K562 (cell line): ENCODE measurements at regions not wholly inside any gene's neighbourhood (a gene's known extent, or its start where the extent isn't known, plus 50 kb on each side); places are given as distances from the start of the nearest gene placed in this dataset.

Source experiments
- ATAC-seq: fragments of 200-7000 bp; cut with Tn5 transposase; 3 replicates; pipeline ENCODE4 v1.9.1; 2020; ENCODE audit warnings: moderate library complexity
- BruUV-seq: library from RNA; stranded (reverse); fragments of 400-500 nt; replicated peaks from 2 replicates; lab custom pipeline; 2021; lab: Mats Ljungman, UMichigan
- CTCF ChIA-PET: fragments of 300-600 bp; formaldehyde crosslinking; extraction: SDS; loops from one replicate; lab custom pipeline; 2021; ENCODE audit warnings: low intra/inter-chr PET ratio; lab: Yijun Ruan, JAX
- POLR2A ChIA-PET: fragments of 300-600, 350-650 bp; sonication (Branson Sonifier 250); formaldehyde crosslinking; extraction: SDS; loops from one replicate; lab custom pipeline; 2021; ENCODE audit warnings: antibody characterized with exemption, inconsistent platforms; lab: Yijun Ruan, JAX
- DNase-seq, 4 experiments: peaks; one replicate each; pipeline versions ENCODE4 v3.0.0 to v3.0.0-alpha.2; 2011 to 2018; ENCODE audit warnings: low spot score in 3 of 4, mixed read lengths in 3 of 4; ENCODE audit errors: extremely low read depth in 1 of 4
- FAIRE-seq: peaks from 2 replicates; lab custom pipeline; 2011; peaks lifted over from hg19 to GRCh38; lab: Jason Lieb, UNC
- H2AFZ ChIP-seq: 2 replicates; pipeline ENCODE4 v1.6.0; 2011; ENCODE audit warnings: low read depth, low read length, control low read depth, inconsistent platforms
- H3K27ac ChIP-seq: fragments of 200-600 bp; 3 replicates; pipeline ENCODE4 v1.8.0; 2011; ENCODE audit warnings: low read depth, mild to moderate bottlenecking, control low read depth, inconsistent platforms, low read length, moderate library complexity, mixed read lengths; ENCODE audit errors: extremely low read depth
- H3K27me3 ChIP-seq, 2 experiments: fragments of 300-600 bp in 1 of 2; 2 replicates in 1 of 2; 3 replicates in 1 of 2; pipeline versions ENCODE4 v1.6.0 to v1.8.0; 2011; ENCODE audit warnings: inconsistent platforms in 2 of 2, low read length in 2 of 2, mild to moderate bottlenecking in 1 of 2, mixed read lengths in 1 of 2, moderate library complexity in 1 of 2; ENCODE audit not compliant: control insufficient read depth in 2 of 2, insufficient read depth in 2 of 2
- H3K36me3 ChIP-seq: fragments of 300-600 bp; 3 replicates; pipeline ENCODE4 v1.8.0; 2011; ENCODE audit warnings: mild to moderate bottlenecking, low read length, inconsistent platforms; ENCODE audit not compliant: control insufficient read depth, insufficient read depth
- H3K4me1 ChIP-seq, 2 experiments: fragments of 200-600 bp in 1 of 2; replicated peaks in 1 of 2; 2 replicates in 1 of 2; 3 replicates in 1 of 2; pipeline versions ENCODE4 v1.5.1 to v1.8.0; 2011; ENCODE audit warnings: inconsistent platforms in 2 of 2, low read length in 2 of 2, mild to moderate bottlenecking in 1 of 2, mixed read lengths in 1 of 2, moderate library complexity in 1 of 2; ENCODE audit not compliant: control insufficient read depth in 2 of 2, insufficient read depth in 2 of 2
- H3K4me2 ChIP-seq: 2 replicates; pipeline ENCODE4 v1.6.1; 2011; ENCODE audit warnings: low read length, control low read depth, inconsistent platforms, mixed read lengths; ENCODE audit not compliant: insufficient read depth
- H3K4me3 ChIP-seq: fragments of 200-600 bp; sonication (generic), shearing (Covaris generic); 2 replicates; pipeline ENCODE4 v1.5.1; 2016; ENCODE audit warnings: control low read depth, inconsistent platforms
- H3K79me2 ChIP-seq: fragments of 200-600 bp; 3 replicates; pipeline ENCODE4 v1.8.0; 2011; ENCODE audit warnings: low read length, inconsistent platforms; ENCODE audit not compliant: control insufficient read depth, insufficient read depth
- H3K9ac ChIP-seq, 2 experiments: 2 replicates each; pipeline versions ENCODE4 v1.6.0 to v1.6.1; 2011; ENCODE audit warnings: low read depth in 2 of 2, low read length in 2 of 2, control low read depth in 1 of 2, inconsistent platforms in 1 of 2, mild to moderate bottlenecking in 1 of 2, mixed read lengths in 1 of 2; ENCODE audit not compliant: insufficient read depth in 1 of 2
- H3K9me1 ChIP-seq: one replicate; pipeline ENCODE4 v1.6.0; 2011; ENCODE audit warnings: inconsistent platforms, mild to moderate bottlenecking, low read length, moderate library complexity; ENCODE audit not compliant: control insufficient read depth, insufficient read depth
- H3K9me3 ChIP-seq: replicated peaks from 2 replicates; pipeline ENCODE4 v1.5.1; 2011; ENCODE audit warnings: low read depth, low read length, inconsistent platforms; ENCODE audit not compliant: control insufficient read depth, insufficient read depth
- H4K20me1 ChIP-seq: replicated peaks from 2 replicates; pipeline ENCODE4 v1.6.1; 2011; ENCODE audit warnings: low read length, inconsistent platforms, mixed read lengths; ENCODE audit not compliant: control insufficient read depth, insufficient read depth
- CBX5 ChIP-seq: IDR thresholded peaks from 2 replicates; pipeline ENCODE4 v1.6.1; 2014; ENCODE audit warnings: low read depth, borderline replicate concordance
- EP400 ChIP-seq: fragments of 450-650 bp; IDR thresholded peaks from 2 replicates; pipeline ENCODE4 v1.6.1; 2017; ENCODE audit warnings: antibody characterized with exemption, mild to moderate bottlenecking, moderate library complexity
- ETV5 ChIP-seq: sonication (generic); formaldehyde crosslinking; IDR thresholded peaks from 2 replicates; pipeline ENCODE4 v1.4.0; 2020; ENCODE audit warnings: low read depth, mild to moderate bottlenecking, missing genetic modification reagents
- KDM2B ChIP-seq: fragments of 250-450 bp; sonication (Bioruptor Pico); IDR thresholded peaks from 2 replicates; pipeline ENCODE4 v1.8.0; 2021; ENCODE audit warnings: mild to moderate bottlenecking, moderate library complexity
- KLF6 ChIP-seq: fragments of 250-450 bp; sonication (Bioruptor Pico); IDR thresholded peaks from 2 replicates; pipeline ENCODE4 v1.4.0; 2020; ENCODE audit warnings: mild to moderate bottlenecking, moderate library complexity, borderline replicate concordance
- POLR2B ChIP-seq: fragments of 450-650 bp; IDR thresholded peaks from 2 replicates; pipeline ENCODE4 v1.6.1; 2018; ENCODE audit warnings: low read depth; ENCODE audit not compliant: partially characterized antibody
- TCF3 ChIP-seq: sonication (generic); formaldehyde crosslinking; IDR thresholded peaks from 2 replicates; pipeline ENCODE4 v1.4.0; 2020; ENCODE audit warnings: mild to moderate bottlenecking, missing genetic modification reagents
- ZNF124 ChIP-seq: sonication (generic); formaldehyde crosslinking; IDR thresholded peaks from 2 replicates; pipeline ENCODE4 v1.8.1; 2022; ENCODE audit warnings: missing genetic modification reagents
- ZNF143 ChIP-seq: sonication (generic); formaldehyde crosslinking; IDR thresholded peaks from 2 replicates; pipeline ENCODE4 v1.9.0; 2022; ENCODE audit warnings: mild to moderate bottlenecking, missing genetic modification reagents
- WGBS: fragments of 100-300 bp; shearing (Covaris generic); methylation state at CpG from one replicate; pipeline ENCODE4 v1.1.6; 2016; ENCODE audit warnings: low coverage, mixed read lengths; ENCODE audit not compliant: insufficient coverage; ENCODE audit errors: missing lambda C conversion rate; 5-methylcytosine and 5-hydroxymethylcytosine counted together
- in situ Hi-C: fragments of 300-500 bp; cut with MboI; formaldehyde crosslinking; loops from 4 replicates; pipeline ENCODE4 v1.15.0; 2018; ENCODE audit warnings: inconsistent platforms, mixed read lengths
- intact Hi-C: fragments of 100-400 bp; cut with micrococcal nuclease; formaldehyde crosslinking; loops from 2 replicates; pipeline ENCODE4 v1.14.2; 2022
- TF ChIP-seq, protein P1 (sequence below): sonication (generic); formaldehyde crosslinking; IDR thresholded peaks from 2 replicates; pipeline ENCODE4 v1.8.0; 2022; ENCODE audit warnings: mild to moderate bottlenecking, missing genetic modification reagents

- no peaks in the 10 kb centered on the region for H3K4me1 ChIP-seq
- ATAC-seq (no peak), FAIRE-seq (no peak), DNase-seq (no peak)
- no TSS peak for BruUV-seq
- H3K27me3 ChIP-seq, result peaks cover 0 to 4% of the 10 kb centered on the region in 2 experiments; a peak in 2 of 5 replicates
- CTCF ChIA-PET, result no interaction called here
- TF ChIP-seq, protein P1, sequence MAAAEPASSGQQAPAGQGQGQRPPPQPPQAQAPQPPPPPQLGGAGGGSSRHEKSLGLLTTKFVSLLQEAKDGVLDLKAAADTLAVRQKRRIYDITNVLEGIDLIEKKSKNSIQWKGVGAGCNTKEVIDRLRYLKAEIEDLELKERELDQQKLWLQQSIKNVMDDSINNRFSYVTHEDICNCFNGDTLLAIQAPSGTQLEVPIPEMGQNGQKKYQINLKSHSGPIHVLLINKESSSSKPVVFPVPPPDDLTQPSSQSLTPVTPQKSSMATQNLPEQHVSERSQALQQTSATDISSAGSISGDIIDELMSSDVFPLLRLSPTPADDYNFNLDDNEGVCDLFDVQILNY (CRISPR knock-in tag), result no peak
- TF ChIP-seq KLF6 (no peak), ETV5 (CRISPR knock-in tag) (no peak), KDM2B (CRISPR knock-in tag) (no peak), TCF3 (CRISPR knock-in tag) (no peak), ZNF143 (no peak), ZNF124 (no peak), POLR2B (no peak), CBX5 (no peak), EP400 (no peak)
- no peak overlapping the region for H3K27ac ChIP-seq
- H3K9me1 ChIP-seq, result no peaks in the 10 kb centered on the region
- no peaks in the 10 kb centered on the region for H3K9me3 ChIP-seq
- H4K20me1 ChIP-seq, result no peaks in the 10 kb centered on the region
- no peaks in the 10 kb centered on the region for H3K36me3 ChIP-seq
- H3K4me2 ChIP-seq, result no peak overlapping the region
- in situ Hi-C loops, result no loop called here
- intact Hi-C loops, result no loop called here
- H3K79me2 ChIP-seq, result no peaks in the 10 kb centered on the region
- H2AFZ ChIP-seq, result no peak overlapping the region
- no peak overlapping the region for H3K9ac ChIP-seq
- POLR2A ChIA-PET, result interaction anchor here (1.0 kb wide), 1 partner anchor 9 kb away, joined by 3 read pairs; no protein-coding TSS in a partner anchor
- no peak overlapping the region for H3K4me3 ChIP-seq
- WGBS, result 0% methylated on average over 3 of the region's 3 CpGs
Measured at GRCh38 chr7:24464861-24465260, 108.4 kb upstream of the PALS2 start.
